SU-DHL-6 (cell line): ENCODE measurements at regions not wholly inside any gene's neighbourhood (a gene's known extent, or its start where the extent isn't known, plus 50 kb on each side); places are given as distances from the start of the nearest gene placed in this dataset.

Experiments
- H2AFZ ChIP-seq: fragments of 200-600 bp; sonication (generic); 2 replicates; pipeline ENCODE4 v1.6.1; 2014; ENCODE audit warnings: low read depth, mild to moderate bottlenecking, moderate library complexity, mixed read lengths, antibody characterized with exemption, low read length; ENCODE audit not compliant: severe bottlenecking
- H3F3A ChIP-seq: fragments of 200-600 bp; shearing (Covaris generic); 2 replicates; pipeline ENCODE4 v1.6.0; 2016; ENCODE audit warnings: antibody characterized with exemption, mild to moderate bottlenecking; ENCODE audit not compliant: insufficient read depth
- H3K27ac ChIP-seq: fragments of 200-600 bp; sonication (generic); 2 replicates; pipeline ENCODE4 v1.5.1; 2016; ENCODE audit warnings: low read depth, mild to moderate bottlenecking, low read length, moderate library complexity, mixed read lengths
- H3K27me3 ChIP-seq: fragments of 200-600 bp; sonication (generic), shearing (Covaris generic); 2 replicates; pipeline ENCODE4 v1.6.0; 2014; ENCODE audit warnings: mild to moderate bottlenecking, low read length
- H3K36me3 ChIP-seq: fragments of 200-600 bp; sonication (generic); 2 replicates; pipeline ENCODE4 v1.6.1; 2014; ENCODE audit warnings: mild to moderate bottlenecking, low read length, mixed read lengths
- H3K4me2 ChIP-seq: fragments of 300-600, 200-600 bp; shearing (Covaris generic), sonication (generic); 2 replicates; pipeline ENCODE4 v1.6.0; 2014; ENCODE audit warnings: low read length, low read depth, mild to moderate bottlenecking; ENCODE audit not compliant: poor library complexity, severe bottlenecking
- H3K4me3 ChIP-seq: fragments of 200-600 bp; sonication (generic); 2 replicates; pipeline ENCODE4 v1.5.1; 2014; ENCODE audit warnings: antibody characterized with exemption, low read length, mild to moderate bottlenecking, mixed read lengths; ENCODE audit not compliant: insufficient read depth, poor library complexity, severe bottlenecking
- H3K79me2 ChIP-seq: fragments of 200-600 bp; sonication (generic); 2 replicates; pipeline ENCODE4 v1.6.1; 2014; ENCODE audit warnings: mild to moderate bottlenecking, low read length, moderate library complexity; ENCODE audit not compliant: insufficient read depth
- H3K9ac ChIP-seq: fragments of 200-600 bp; sonication (generic); 2 replicates; pipeline ENCODE4 v1.7.0; 2014; ENCODE audit warnings: mild to moderate bottlenecking, low read length
- H3K9me2 ChIP-seq: fragments of 200-600 bp; sonication (generic); replicated peaks from 2 replicates; pipeline ENCODE4 v1.6.1; 2014; ENCODE audit warnings: low read length; ENCODE audit not compliant: insufficient read depth
- H3K9me3 ChIP-seq: fragments of 200-600 bp; sonication (generic); 2 replicates; pipeline ENCODE4 v1.6.1; 2014; ENCODE audit warnings: low read length, mixed read lengths; ENCODE audit not compliant: insufficient read depth
- H4K20me1 ChIP-seq: fragments of 200-600 bp; sonication (generic); 2 replicates; pipeline ENCODE4 v1.6.1; 2014; ENCODE audit warnings: low read depth, mild to moderate bottlenecking, antibody characterized with exemption, low read length, moderate library complexity, mixed read lengths
- CTCF ChIP-seq: fragments of 200-600 bp; sonication (generic); IDR thresholded peaks from one replicate; pipeline ENCODE4 v1.5.1; 2017; ENCODE audit warnings: antibody characterized with exemption, mild to moderate bottlenecking, low read length, moderate library complexity; ENCODE audit not compliant: insufficient read depth, poor library complexity, severe bottlenecking
- EZH2phosphoT487 ChIP-seq: fragments of 200-600 bp; sonication (generic), shearing (Covaris generic); conservative IDR thresholded peaks from 2 replicates; pipeline ENCODE4 v1.6.1; 2018; ENCODE audit warnings: mild to moderate bottlenecking, antibody characterized with exemption, low read length, moderate library complexity, mixed read lengths

GRCh38 chr21:17422931-17423330 lies 89.9 kb upstream of the CXADR start:
- Histone ChIP-seq H3K79me2 (no peaks in the 10 kb centered on the region), H3F3A (peaks cover 8% of the 10 kb centered on the region; the same call in 1 of the 2 replicates), H3K9me3 (no peaks in the 10 kb centered on the region), H3K9ac (no peak overlapping the region), H3K27ac (no peak overlapping the region), H3K4me3 (no peak overlapping the region), H2AFZ (no peak overlapping the region), H3K27me3 (no peaks in the 10 kb centered on the region), H4K20me1 (no peaks in the 10 kb centered on the region), H3K9me2 (no peaks in the 10 kb centered on the region), H3K36me3 (no peaks in the 10 kb centered on the region), H3K4me2 (no peak overlapping the region)
- TF ChIP-seq EZH2phosphoT487 (no peak), CTCF (no peak)

- Histone ChIP-seq H2AFZ (no peak overlapping the region), H3K9ac (no peak overlapping the region), H3K9me2 (no peaks in the 10 kb centered on the region), H3F3A (peaks cover 15% of the 10 kb centered on the region; the same call in 1 of the 2 replicates), H3K36me3 (no peaks in the 10 kb centered on the region), H3K4me2 (no peak overlapping the region), H3K79me2 (no peaks in the 10 kb centered on the region), H3K9me3 (no peaks in the 10 kb centered on the region), H4K20me1 (no peaks in the 10 kb centered on the region), H3K4me3 (no peak overlapping the region), H3K27me3 (no peaks in the 10 kb centered on the region; the same call in 1 of the 2 replicates), H3K27ac (no peak overlapping the region)
- TF ChIP-seq CTCF (no peak), EZH2phosphoT487 (no peak)
Observed at GRCh38 chr21:17427157-17427556, 85.7 kb upstream of the CXADR start.

GRCh38 chr21:17427831-17428483 lies 84.9 kb upstream of the CXADR start:
- no peak overlapping the region for H3K9ac ChIP-seq
- H3K9me3 ChIP-seq = no peaks in the 10 kb centered on the region
- H2AFZ ChIP-seq = no peak overlapping the region
- peaks cover 15% of the 10 kb centered on the region; the same call in 1 of the 2 replicates for H3F3A ChIP-seq
- no peaks in the 10 kb centered on the region for H3K36me3 ChIP-seq
- no peaks in the 10 kb centered on the region; the same call in 1 of the 2 replicates for H3K27me3 ChIP-seq
- H3K79me2 ChIP-seq = no peaks in the 10 kb centered on the region
- H3K4me2 ChIP-seq = peak overlapping the region; percentile 33
- no peaks in the 10 kb centered on the region for H3K9me2 ChIP-seq
- TF ChIP-seq CTCF = no peak
- 0 out of 2 replicates have a peak, but pooled peaks have one; percentile 72 for TF ChIP-seq EZH2phosphoT487
- no peak overlapping the region for H3K4me3 ChIP-seq
- H4K20me1 ChIP-seq = no peaks in the 10 kb centered on the region
- peak overlapping the region; percentile 74 for H3K27ac ChIP-seq
